H1 (cell line): ENCODE measurements at regions not wholly inside any gene's neighbourhood (a gene's known extent, or its start where the extent isn't known, plus 50 kb on each side); places are given as distances from the start of the nearest gene placed in this dataset.

Experiments
- CTCF ChIA-PET: fragments of 300-600 bp; sonication (Branson Sonifier 250); formaldehyde crosslinking; loops from one replicate; lab custom pipeline; 2021; ENCODE audit not compliant: partially characterized antibody; lab: Charles Lee
- POLR2A ChIA-PET: fragments of 300-600 bp; sonication (Branson Sonifier 250); formaldehyde crosslinking; loops from one replicate; lab custom pipeline; 2021; ENCODE audit warnings: inconsistent platforms; ENCODE audit not compliant: partially characterized antibody; lab: Charles Lee
- DNase-seq, 2 experiments: peaks; one replicate each; pipeline versions ENCODE4 v3.0.0 to v3.0.0-alpha.2; 2010 to 2022; ENCODE audit warnings: low spot score in 2 of 2, low read depth in 1 of 2, mixed read lengths in 1 of 2
- FAIRE-seq: peaks from 2 replicates; lab custom pipeline; 2011; peaks lifted over from hg19 to GRCh38; lab: Jason Lieb, UNC
- H2AFZ ChIP-seq: 2 replicates; pipeline ENCODE4 v1.8.1; 2012; ENCODE audit warnings: low read length, inconsistent platforms
- H2AK5ac ChIP-seq: 2 replicates; pipeline ENCODE4 v1.6.1; 2013; ENCODE audit warnings: low read depth, low read length
- H2BK120ac ChIP-seq: replicated peaks from 2 replicates; pipeline ENCODE3; 2013; ENCODE audit warnings: low read depth, low read length, inconsistent platforms
- H2BK12ac ChIP-seq: 2 replicates; pipeline ENCODE4 v1.6.1; 2013; ENCODE audit warnings: low read depth, low read length
- H2BK15ac ChIP-seq: 2 replicates; pipeline ENCODE4 v1.6.1; 2013; ENCODE audit warnings: low read length
- H2BK20ac ChIP-seq: 2 replicates; pipeline ENCODE4 v1.6.1; 2013; ENCODE audit warnings: low read length
- H2BK5ac ChIP-seq: 2 replicates; pipeline ENCODE4 v1.6.1; 2013; ENCODE audit warnings: low read depth, low read length
- H3K14ac ChIP-seq: 2 replicates; pipeline ENCODE4 v1.6.1; 2013; ENCODE audit warnings: inconsistent platforms; ENCODE audit not compliant: insufficient read length
- H3K18ac ChIP-seq: 2 replicates; pipeline ENCODE4 v1.6.1; 2013; ENCODE audit warnings: low read length; ENCODE audit errors: extremely low read depth
- H3K23ac ChIP-seq: 2 replicates; pipeline ENCODE4 v1.6.1; 2013; ENCODE audit warnings: inconsistent platforms; ENCODE audit not compliant: insufficient read length
- H3K23me2 ChIP-seq: 2 replicates; pipeline ENCODE4 v1.6.1; 2013; ENCODE audit warnings: low read depth, low read length
- H3K27ac ChIP-seq: 2 replicates; pipeline ENCODE4 v1.6.1; 2011; ENCODE audit warnings: low read depth, low read length, inconsistent platforms
- H3K27me3 ChIP-seq, 4 experiments: replicated peaks in 1 of 4; 1 replicate in 1 of 4; 2 replicates in 3 of 4; pipeline versions ENCODE4 v1.6.1 to v1.8.1; 2011 to 2013; ENCODE audit warnings: low read length in 3 of 4, mild to moderate bottlenecking in 3 of 4, inconsistent platforms in 2 of 4, mixed read lengths in 2 of 4, moderate library complexity in 1 of 4; ENCODE audit not compliant: control insufficient read depth in 3 of 4, insufficient read depth in 3 of 4; ENCODE audit errors: extremely low read depth in 1 of 4
- H3K36me3 ChIP-seq, 4 experiments: 2 replicates each; pipeline versions ENCODE4 v1.6.1 to v1.8.1; 2011 to 2013; ENCODE audit warnings: mild to moderate bottlenecking in 4 of 4, low read length in 3 of 4, moderate library complexity in 2 of 4, control low read depth in 1 of 4, inconsistent platforms in 1 of 4; ENCODE audit not compliant: insufficient read depth in 4 of 4, control insufficient read depth in 2 of 4
- H3K4ac ChIP-seq: replicated peaks from 2 replicates; pipeline ENCODE3; 2013; ENCODE audit warnings: low read length, low read depth, mixed read lengths, inconsistent platforms; ENCODE audit not compliant: insufficient read length
- H3K4me1 ChIP-seq, 4 experiments: replicated peaks in 1 of 4; 1 replicate in 1 of 4; 2 replicates in 3 of 4; pipeline versions ENCODE4 v1.6.1 to v1.8.1; 2011 to 2013; ENCODE audit warnings: low read length in 3 of 4, inconsistent platforms in 2 of 4, mixed read lengths in 1 of 4; ENCODE audit not compliant: insufficient read depth in 4 of 4, control insufficient read depth in 3 of 4
- H3K4me2 ChIP-seq, 2 experiments: 2 replicates each; pipeline versions ENCODE4 v1.6.1 to v1.8.1; 2011 to 2013; ENCODE audit warnings: low read depth in 2 of 2, low read length in 2 of 2, control low read depth in 1 of 2, inconsistent platforms in 1 of 2, mild to moderate bottlenecking in 1 of 2; ENCODE audit not compliant: insufficient read depth in 1 of 2
- H3K4me3 ChIP-seq, 4 experiments: fragments of 200-600, 300-600 bp in 1 of 4; sonication (generic), shearing (Covaris generic), sonication (Bioruptor Twin) in 1 of 4; 2 replicates each; pipeline versions ENCODE4 v1.5.1 to v1.8.1; 2011 to 2016; ENCODE audit warnings: low read length in 4 of 4, low read depth in 3 of 4, control low read depth in 2 of 4, inconsistent platforms in 2 of 4, mild to moderate bottlenecking in 2 of 4, mixed read lengths in 1 of 4, moderate library complexity in 1 of 4; ENCODE audit not compliant: insufficient read depth in 2 of 4; ENCODE audit errors: extremely low read depth in 1 of 4
- H3K56ac ChIP-seq: replicated peaks from 2 replicates; pipeline ENCODE3; 2013; ENCODE audit warnings: low read depth, mild to moderate bottlenecking, mixed read lengths, low read length, inconsistent platforms; ENCODE audit not compliant: insufficient read length
- H3K79me1 ChIP-seq: 2 replicates; pipeline ENCODE4 v1.6.1; 2013; ENCODE audit warnings: low read depth, low read length, control low read depth
- H3K79me2 ChIP-seq, 2 experiments: 2 replicates each; pipeline versions ENCODE4 v1.6.1 to v1.8.1; 2012 to 2013; ENCODE audit warnings: low read length in 2 of 2, mild to moderate bottlenecking in 2 of 2, inconsistent platforms in 1 of 2; ENCODE audit not compliant: insufficient read depth in 2 of 2, control insufficient read depth in 1 of 2
- H3K9ac ChIP-seq, 4 experiments: replicated peaks in 1 of 4; 1 replicate in 1 of 4; 2 replicates in 3 of 4; pipeline versions ENCODE4 v1.6.1 to v1.8.1; 2011 to 2013; ENCODE audit warnings: low read depth in 3 of 4, low read length in 3 of 4, control low read depth in 2 of 4, mild to moderate bottlenecking in 2 of 4, moderate library complexity in 2 of 4, inconsistent platforms in 1 of 4; ENCODE audit errors: extremely low read depth in 1 of 4
- H3K9me3 ChIP-seq, 2 experiments: 2 replicates each; pipeline versions ENCODE4 v1.6.1 to v1.8.1; 2012 to 2013; ENCODE audit warnings: mild to moderate bottlenecking in 2 of 2, moderate library complexity in 2 of 2, control low read depth in 1 of 2, inconsistent platforms in 1 of 2, low read depth in 1 of 2, low read length in 1 of 2, mixed read lengths in 1 of 2; ENCODE audit not compliant: insufficient read depth in 2 of 2
- H4K20me1 ChIP-seq, 2 experiments: replicated peaks in 1 of 2; 2 replicates each; pipeline versions ENCODE3 to v1.8.1; 2011 to 2013; ENCODE audit warnings: inconsistent platforms in 2 of 2, low read length in 2 of 2, mild to moderate bottlenecking in 1 of 2; ENCODE audit not compliant: insufficient read depth in 2 of 2, control insufficient read depth in 1 of 2
- H4K5ac ChIP-seq: 2 replicates; pipeline ENCODE4 v1.6.1; 2013; ENCODE audit warnings: low read length, low read depth, mixed read lengths, inconsistent platforms; ENCODE audit not compliant: insufficient read length
- H4K8ac ChIP-seq: 2 replicates; pipeline ENCODE4 v1.8.0; 2013; ENCODE audit warnings: mild to moderate bottlenecking, moderate library complexity, low read length, inconsistent platforms; ENCODE audit not compliant: insufficient read depth; ENCODE audit errors: extremely low read depth
- H4K91ac ChIP-seq: replicated peaks from 2 replicates; pipeline ENCODE3; 2013; ENCODE audit warnings: low read length, mixed read lengths, inconsistent platforms; ENCODE audit not compliant: insufficient read length
- CTBP2 ChIP-seq: IDR thresholded peaks from 2 replicates; pipeline ENCODE4 v1.7.0; 2011; ENCODE audit warnings: borderline replicate concordance, mild to moderate bottlenecking, moderate library complexity, mixed read lengths, low read length; ENCODE audit not compliant: insufficient read depth, insufficient read length
- HDAC6 ChIP-seq: IDR thresholded peaks from one replicate; pipeline ENCODE4 v1.7.1; 2012; ENCODE audit warnings: low read depth, mild to moderate bottlenecking, inconsistent platforms, low read length, moderate library complexity
- SP4 ChIP-seq: IDR thresholded peaks from 2 replicates; pipeline ENCODE4 v1.6.1; 2012; ENCODE audit warnings: low read length, inconsistent platforms
- TEAD4 ChIP-seq: IDR thresholded peaks from 2 replicates; pipeline ENCODE4 v1.6.1; 2012; ENCODE audit warnings: low read depth, low read length, inconsistent platforms, mixed read lengths

DNA sequence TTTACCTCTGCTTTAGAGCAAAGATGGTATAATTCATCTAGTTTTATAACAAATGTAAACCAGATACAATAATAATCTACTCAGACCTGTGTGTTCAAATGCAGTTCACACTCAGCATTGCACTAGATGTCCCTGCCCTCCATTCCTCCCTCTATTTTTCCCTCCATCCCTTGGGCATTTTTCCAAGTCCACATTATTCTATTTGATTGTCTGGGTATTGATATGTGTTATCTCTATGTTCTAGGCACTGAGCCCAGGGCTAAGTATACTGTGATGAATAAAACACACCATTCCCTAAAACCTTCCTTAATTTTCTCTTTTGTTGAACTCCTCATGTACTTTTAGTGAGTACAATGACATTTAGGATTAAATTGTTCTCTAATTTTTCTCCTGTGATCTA, 66.2 kb upstream of the HMCN1 start:
- Histone ChIP-seq H4K91ac (no peak overlapping the region), H3K79me1 (no peaks in the 10 kb centered on the region), H3K18ac (no peak overlapping the region), H3K4me3 (no peak overlapping the region), H3K23me2 (no peaks in the 10 kb centered on the region), H2AFZ (no peak overlapping the region), H4K8ac (no peak overlapping the region), H3K4me1 (peaks cover 0 to 4% (median 1%) of the 10 kb centered on the region in 4 experiments; a peak in 3 of 7 replicates), H3K23ac (no peak overlapping the region), H2BK5ac (no peak overlapping the region), H3K27me3 (no peaks in the 10 kb centered on the region), H3K9me3 (no peaks in the 10 kb centered on the region)
- POLR2A ChIA-PET: no interaction called here
- TF ChIP-seq CTBP2: no peak
- TF ChIP-seq HDAC6: no peak
- no peak for TF ChIP-seq TEAD4
- TF ChIP-seq SP4: no peak
- TF ChIP-seq, all 59 proteins: peak for 0
- no peak overlapping the region for H2AK5ac ChIP-seq
- no peak overlapping the region for H3K56ac ChIP-seq
- FAIRE-seq: no peak
- no peak overlapping the region for H4K5ac ChIP-seq
- no peak overlapping the region for H3K4ac ChIP-seq
- H3K14ac ChIP-seq: no peak overlapping the region
- no peak overlapping the region for H3K9ac ChIP-seq
- H3K36me3 ChIP-seq: no peaks in the 10 kb centered on the region
- H2BK15ac ChIP-seq: no peak overlapping the region
- DNase-seq: no peak
- H2BK20ac ChIP-seq: no peak overlapping the region
- H2BK120ac ChIP-seq: no peak overlapping the region
- H3K4me2 ChIP-seq: no peak overlapping the region
- no peak overlapping the region for H2BK12ac ChIP-seq
- no peaks in the 10 kb centered on the region for H4K20me1 ChIP-seq
- CTCF ChIA-PET: no interaction called here
- H3K79me2 ChIP-seq: no peaks in the 10 kb centered on the region
- H3K27ac ChIP-seq: no peak overlapping the region
